Naive thymus-derived CD4-positive, alpha-beta T cell (primary cell): ENCODE measurements at regions not wholly inside any gene's neighbourhood (a gene's known extent, or its start where the extent isn't known, plus 50 kb on each side); places are given as distances from the start of the nearest gene placed in this dataset.

Experiments
- ATAC-seq: fragments of 150-1000 bp; cut with Tn5 transposase; 2 replicates; pipeline ENCODE4 v1.10.0; 2021; ENCODE audit warnings: mild to moderate bottlenecking, moderate library complexity
- CTCF ChIA-PET: fragments of 350-600 bp; sonication (Branson Sonifier 250); formaldehyde crosslinking; loops from one replicate; lab custom pipeline; 2021; ENCODE audit warnings: antibody characterized with exemption; lab: Charles Lee
- POLR2A ChIA-PET: fragments of 350-600 bp; sonication (Branson Sonifier 250); formaldehyde crosslinking; loops from one replicate; lab custom pipeline; 2021; ENCODE audit warnings: antibody characterized with exemption, inconsistent platforms; lab: Charles Lee
- DNase-seq, 9 donors: peaks; one replicate each; pipeline versions ENCODE4 v3.0.0 to v3.0.0-alpha.2; 2020 to 2022; ENCODE audit warnings: mixed read lengths in 1 of 9
- H3K27ac ChIP-seq: one replicate; pipeline ENCODE4 v1.7.0; 2013; ENCODE audit warnings: mild to moderate bottlenecking, low read depth, low read length, moderate library complexity
- H3K27me3 ChIP-seq, 2 donors: one replicate each; pipeline ENCODE4 v1.7.0; 2013; ENCODE audit warnings: low read length in 2 of 2, mild to moderate bottlenecking in 2 of 2, moderate library complexity in 2 of 2; ENCODE audit not compliant: control insufficient read depth in 2 of 2, insufficient read depth in 2 of 2
- H3K36me3 ChIP-seq, 3 experiments: 1 replicate in 2 of 3; 2 replicates in 1 of 3; pipeline ENCODE4 v1.7.0; 2013; ENCODE audit warnings: low read length in 3 of 3, mild to moderate bottlenecking in 3 of 3, moderate library complexity in 1 of 3; ENCODE audit not compliant: insufficient read depth in 3 of 3, control insufficient read depth in 2 of 3
- H3K4me1 ChIP-seq, 2 donors: one replicate each; pipeline ENCODE4 v1.7.0; 2013; ENCODE audit warnings: low read length in 2 of 2, mild to moderate bottlenecking in 2 of 2, moderate library complexity in 1 of 2; ENCODE audit not compliant: control insufficient read depth in 2 of 2, insufficient read depth in 2 of 2
- H3K4me3 ChIP-seq: 2 replicates; pipeline ENCODE4 v1.7.0; 2013; ENCODE audit warnings: mild to moderate bottlenecking, low read length
- H3K9me3 ChIP-seq, 3 experiments: 1 replicate in 2 of 3; 2 replicates in 1 of 3; pipeline ENCODE4 v1.7.0; 2013; ENCODE audit warnings: low read length in 3 of 3; ENCODE audit not compliant: control insufficient read depth in 2 of 3
- H3K27ac Mint-ChIP-seq, 9 donors: one replicate each; pipeline ENCODE4 v1.8.0; 2020 to 2022; ENCODE audit warnings: mixed read lengths in 9 of 9, mild to moderate bottlenecking in 8 of 9, moderate library complexity in 5 of 9, inconsistent platforms in 2 of 9
- H3K27me3 Mint-ChIP-seq, 5 donors: one replicate each; pipeline ENCODE4 v1.8.0; 2021 to 2022; ENCODE audit warnings: mixed read lengths in 5 of 5, mild to moderate bottlenecking in 1 of 5
- H3K36me3 Mint-ChIP-seq, 5 donors: one replicate each; pipeline ENCODE4 v1.8.0; 2020 to 2022; ENCODE audit warnings: mixed read lengths in 5 of 5, mild to moderate bottlenecking in 3 of 5, inconsistent platforms in 1 of 5
- H3K4me1 Mint-ChIP-seq, 7 donors: one replicate each; pipeline ENCODE4 v1.8.0; 2020 to 2022; ENCODE audit warnings: mixed read lengths in 7 of 7, mild to moderate bottlenecking in 3 of 7, inconsistent platforms in 1 of 7
- H3K4me3 Mint-ChIP-seq, 10 donors: one replicate each; pipeline ENCODE4 v1.8.0; 2020 to 2022; ENCODE audit warnings: mild to moderate bottlenecking in 10 of 10, mixed read lengths in 10 of 10, moderate library complexity in 6 of 10, inconsistent platforms in 2 of 10
- H3K9me3 Mint-ChIP-seq, 11 donors: one replicate each; pipeline ENCODE4 v1.8.0; 2020 to 2022; ENCODE audit warnings: mixed read lengths in 11 of 11, mild to moderate bottlenecking in 4 of 11, inconsistent platforms in 1 of 11, moderate library complexity in 1 of 11
- intact Hi-C, 2 donors: fragments of 100-400 bp; cut with micrococcal nuclease; formaldehyde crosslinking; loops; one replicate each; pipeline ENCODE4 v1.15.1; 2023

GRCh38 chr1:70490153-70490552 is 79.1 kb downstream of the CTH start:
- ChIA-PET POLR2A (no interaction called here), CTCF (no interaction called here)
- DNase-seq (no peak), ATAC-seq (no peak)
- Mint-ChIP-seq H3K4me1 (peaks cover 0 to 3% (median 0%) of the 10 kb centered on the region in 7 donors), H3K9me3 (peaks cover 0 to 10% (median 0%) of the 10 kb centered on the region in 11 donors), H3K27ac (no peak overlapping the region), H3K4me3 (no peak overlapping the region), H3K36me3 (no peaks in the 10 kb centered on the region), H3K27me3 (peaks cover 0 to 19% (median 6%) of the 10 kb centered on the region in 5 donors)
- Histone ChIP-seq H3K36me3 (no peaks in the 10 kb centered on the region), H3K9me3 (no peaks in the 10 kb centered on the region), H3K27ac (no peak overlapping the region), H3K27me3 (no peaks in the 10 kb centered on the region), H3K4me1 (no peaks in the 10 kb centered on the region), H3K4me3 (no peak overlapping the region)
- intact Hi-C loops: no loop called here

DNA sequence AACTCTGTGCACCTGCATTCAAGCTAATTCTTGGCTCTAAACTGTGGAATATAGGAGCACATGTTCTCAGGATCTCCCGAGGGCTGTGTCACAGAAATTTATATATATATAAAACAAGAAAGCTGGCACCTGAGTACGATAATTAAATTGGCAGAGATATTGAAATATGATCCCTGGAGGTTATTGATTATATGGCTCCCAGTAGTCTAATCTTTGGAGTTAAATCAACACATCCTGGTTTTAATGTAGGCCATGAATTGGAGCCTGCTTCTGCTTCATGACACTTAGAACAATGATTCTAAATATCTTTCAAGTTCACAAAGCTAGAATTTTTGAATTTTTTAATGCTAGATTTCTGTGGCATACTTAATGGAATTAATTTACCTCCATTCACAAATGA is 84.3 kb downstream of the CTH start:
- Histone ChIP-seq H3K4me3 (no peak overlapping the region), H3K9me3 (no peaks in the 10 kb centered on the region), H3K4me1 (no peaks in the 10 kb centered on the region), H3K27ac (no peak overlapping the region), H3K27me3 (no peaks in the 10 kb centered on the region), H3K36me3 (no peaks in the 10 kb centered on the region)
- ATAC-seq: no peak
- peaks cover 0 to 2% (median 0%) of the 10 kb centered on the region in 11 donors for H3K9me3 Mint-ChIP-seq
- ChIA-PET CTCF (interaction anchor here (0.7 kb wide), 1 partner anchor 362 kb away, joined by 3 read pairs; no protein-coding TSS in a partner anchor), POLR2A (no interaction called here)
- H3K27me3 Mint-ChIP-seq: peaks cover 0 to 23% (median 0%) of the 10 kb centered on the region in 5 donors
- H3K36me3 Mint-ChIP-seq: no peaks in the 10 kb centered on the region
- DNase-seq: no peak
- H3K4me3 Mint-ChIP-seq: no peak overlapping the region
- no peak overlapping the region for H3K27ac Mint-ChIP-seq
- intact Hi-C loops: no loop called here
- H3K4me1 Mint-ChIP-seq: no peaks in the 10 kb centered on the region

- ChIA-PET POLR2A (no interaction called here), CTCF (no interaction called here)
- H3K4me1 ChIP-seq: no peaks in the 10 kb centered on the region
- H3K27me3 ChIP-seq: no peaks in the 10 kb centered on the region
- no peaks in the 10 kb centered on the region for H3K9me3 ChIP-seq
- H3K27me3 Mint-ChIP-seq: peaks cover 0 to 21% (median 0%) of the 10 kb centered on the region in 5 donors
- intact Hi-C loops: no loop called here
- H3K4me3 Mint-ChIP-seq: no peak overlapping the region
- no peaks in the 10 kb centered on the region for H3K36me3 Mint-ChIP-seq
- no peaks in the 10 kb centered on the region for H3K36me3 ChIP-seq
- no peak for ATAC-seq
- no peaks in the 10 kb centered on the region for H3K9me3 Mint-ChIP-seq
- no peak overlapping the region for H3K4me3 ChIP-seq
- H3K27ac Mint-ChIP-seq: no peak overlapping the region
- H3K27ac ChIP-seq: no peak overlapping the region
- no peaks in the 10 kb centered on the region for H3K4me1 Mint-ChIP-seq
- DNase-seq: no peak
Measured at GRCh38 chr1:70496181-70496580, 85.1 kb downstream of the CTH start.

DNA sequence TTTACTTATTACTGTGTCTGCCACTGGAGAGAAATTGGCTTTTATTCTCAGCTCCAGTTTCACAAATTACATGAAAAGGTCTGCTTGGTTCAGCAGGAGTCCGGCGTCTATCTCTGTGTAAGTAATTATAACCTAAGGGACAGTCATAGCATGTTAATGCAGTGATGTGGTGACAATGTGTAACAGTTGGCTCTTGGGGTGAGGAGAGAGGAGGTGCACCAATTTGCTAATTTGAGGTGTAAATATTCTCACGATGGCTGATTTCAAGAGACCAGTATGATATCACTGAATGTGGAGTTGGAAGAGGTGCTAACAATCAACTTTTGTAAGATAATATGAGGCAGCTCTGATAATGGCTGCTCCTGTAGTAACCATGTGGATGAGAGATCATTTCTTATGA is 86.1 kb downstream of the CTH start:
- intact Hi-C loops: no loop called here
- H3K27ac Mint-ChIP-seq: no peak overlapping the region
- no peaks in the 10 kb centered on the region for H3K9me3 ChIP-seq
- H3K27me3 ChIP-seq: no peaks in the 10 kb centered on the region
- ATAC-seq (no peak), DNase-seq (no peak)
- no peaks in the 10 kb centered on the region for H3K4me1 ChIP-seq
- no peaks in the 10 kb centered on the region for H3K9me3 Mint-ChIP-seq
- peaks cover 0 to 17% (median 0%) of the 10 kb centered on the region in 5 donors for H3K27me3 Mint-ChIP-seq
- H3K4me1 Mint-ChIP-seq: no peaks in the 10 kb centered on the region
- ChIA-PET CTCF (no interaction called here), POLR2A (no interaction called here)
- no peaks in the 10 kb centered on the region for H3K36me3 Mint-ChIP-seq
- no peak overlapping the region for H3K4me3 Mint-ChIP-seq
- H3K36me3 ChIP-seq: no peaks in the 10 kb centered on the region
- H3K27ac ChIP-seq: no peak overlapping the region
- no peak overlapping the region for H3K4me3 ChIP-seq

DNA sequence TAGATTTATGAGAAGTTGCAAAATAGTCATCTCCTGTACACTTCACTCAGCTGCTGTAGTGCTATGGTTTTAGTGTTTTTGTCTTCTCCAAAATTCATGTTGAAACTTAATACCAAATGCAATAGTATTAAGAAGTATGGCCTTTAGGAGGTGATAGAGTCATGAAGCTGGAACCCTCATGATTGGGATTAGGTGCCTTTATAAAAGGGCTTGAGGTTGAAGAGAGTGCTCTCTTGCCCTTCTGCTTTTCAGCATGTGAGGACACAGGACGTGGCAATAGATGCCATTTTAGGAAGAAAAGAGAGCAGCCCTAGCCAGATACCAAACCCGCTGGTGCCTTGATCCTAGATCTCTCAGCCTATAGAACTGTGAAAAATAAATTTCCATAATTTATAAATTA is 87.6 kb downstream of the CTH start:
- Histone ChIP-seq H3K9me3 (no peaks in the 10 kb centered on the region), H3K27ac (no peak overlapping the region), H3K27me3 (no peaks in the 10 kb centered on the region), H3K36me3 (no peaks in the 10 kb centered on the region), H3K4me1 (no peaks in the 10 kb centered on the region), H3K4me3 (no peak overlapping the region)
- Mint-ChIP-seq H3K36me3 (no peaks in the 10 kb centered on the region), H3K27ac (no peak overlapping the region), H3K4me3 (no peak overlapping the region), H3K9me3 (no peaks in the 10 kb centered on the region), H3K27me3 (peaks cover 0 to 22% (median 2%) of the 10 kb centered on the region in 5 donors), H3K4me1 (no peaks in the 10 kb centered on the region)
- ChIA-PET CTCF (no interaction called here), POLR2A (interaction anchor here (0.6 kb wide), 1 partner anchor 306 kb away, joined by 3 read pairs; no protein-coding TSS in a partner anchor)
- DNase-seq (no peak), ATAC-seq (no peak)
- intact Hi-C loops: no loop called here

GRCh38 chr1:70499695-70500094 is 88.6 kb downstream of the CTH start:
- Mint-ChIP-seq H3K9me3 (no peaks in the 10 kb centered on the region), H3K27me3 (peaks cover 0 to 24% (median 5%) of the 10 kb centered on the region in 5 donors), H3K4me1 (no peaks in the 10 kb centered on the region), H3K27ac (no peak overlapping the region), H3K4me3 (no peak overlapping the region), H3K36me3 (no peaks in the 10 kb centered on the region)
- Histone ChIP-seq H3K4me1 (no peaks in the 10 kb centered on the region), H3K4me3 (no peak overlapping the region), H3K27ac (no peak overlapping the region), H3K27me3 (no peaks in the 10 kb centered on the region), H3K36me3 (no peaks in the 10 kb centered on the region), H3K9me3 (no peaks in the 10 kb centered on the region)
- intact Hi-C loops: no loop called here
- ATAC-seq (no peak), DNase-seq (no peak)
- ChIA-PET POLR2A (interaction anchor here (0.6 kb wide), 1 partner anchor 147 kb away, joined by 3 read pairs; no protein-coding TSS in a partner anchor), CTCF (no interaction called here)

- H3K4me3 ChIP-seq: no peak overlapping the region
- CTCF ChIA-PET: no interaction called here
- no peaks in the 10 kb centered on the region for H3K36me3 Mint-ChIP-seq
- POLR2A ChIA-PET: no interaction called here
- no peaks in the 10 kb centered on the region for H3K4me1 ChIP-seq
- no peak overlapping the region for H3K27ac Mint-ChIP-seq
- no peak overlapping the region for H3K4me3 Mint-ChIP-seq
- no peaks in the 10 kb centered on the region for H3K4me1 Mint-ChIP-seq
- H3K9me3 Mint-ChIP-seq: no peaks in the 10 kb centered on the region
- no peak for DNase-seq
- H3K27me3 ChIP-seq: no peaks in the 10 kb centered on the region
- no peak overlapping the region for H3K27ac ChIP-seq
- intact Hi-C loops: no loop called here
- H3K9me3 ChIP-seq: no peaks in the 10 kb centered on the region
- H3K36me3 ChIP-seq: no peaks in the 10 kb centered on the region
- peaks cover 0 to 25% (median 7%) of the 10 kb centered on the region in 5 donors for H3K27me3 Mint-ChIP-seq
- ATAC-seq: no peak
Measured at GRCh38 chr1:70503358-70503757, 92.3 kb downstream of the CTH start.
